Pancreas (tissue), 10 donors: ENCODE measurements at regions not wholly inside any gene's neighbourhood (a gene's known extent, or its start where the extent isn't known, plus 50 kb on each side); places are given as distances from the start of the nearest gene placed in this dataset.
"Not testable (repeated sequence)": the region's sequence is repeated elsewhere in the genome, so short reads cannot be mapped to it uniquely, and the experiment has no call there.

Experiments
- ATAC-seq, 4 donors: fragments of 200-7000 bp; cut with Tn5 transposase; one replicate each; pipeline versions ENCODE4 v1.8.0 to v1.9.1; 2020; ENCODE audit warnings: mild to moderate bottlenecking in 4 of 4, moderate library complexity in 4 of 4
- DNase-seq, 6 donors: peaks; one replicate each; pipeline ENCODE4 v3.0.0-alpha.2; 2020
- FAIRE-seq: peaks from 2 replicates; lab custom pipeline; 2012; peaks lifted over from hg19 to GRCh38; lab: Jason Lieb, UNC
- H3K27ac ChIP-seq, 4 donors: fragments of 200-600 bp; sonication (generic); 1 replicate in 3 of 4; 2 replicates in 1 of 4; pipeline versions ENCODE4 v1.5.0 to v1.8.0; 2020
- H3K27me3 ChIP-seq, 4 donors: fragments of 200-600 bp; one replicate each; pipeline ENCODE4 v1.8.0; 2021
- H3K36me3 ChIP-seq, 3 donors: fragments of 200-600 bp; sonication (generic) in 1 of 3; one replicate each; pipeline versions ENCODE4 v1.5.0 to v1.8.0; 2020 to 2021
- H3K4me1 ChIP-seq, 3 donors: fragments of 200-600 bp; one replicate each; pipeline ENCODE4 v1.8.0; 2021
- H3K4me3 ChIP-seq, 4 donors: fragments of 200-600 bp; sonication (generic) in 2 of 4; one replicate each; pipeline versions ENCODE4 v1.5.0 to v1.8.0; 2020 to 2021
- H3K9me3 ChIP-seq, 4 donors: fragments of 200-600 bp; one replicate each; pipeline ENCODE4 v1.8.0; 2021
- WGBS, 2 donors: extraction: QIAGEN DNeasy Blood & Tissue Kit; methylation state at CpG; one replicate each; pipeline ENCODE4 v1.1.7; 2013; 5-methylcytosine and 5-hydroxymethylcytosine counted together
- intact Hi-C, 3 donors: fragments of 100-400 bp; cut with DNase I; formaldehyde crosslinking; loops; one replicate each; pipeline versions ENCODE4 v1.11.1 to v1.14.2; 2022
- TF ChIP-seq, protein P1 (sequence below), 4 donors: fragments of 200-600 bp; sonication (generic) in 3 of 4; IDR thresholded peaks; one replicate each; pipeline versions ENCODE4 v1.5.0 to v1.8.0; 2021; ENCODE audit warnings: antibody characterized with exemption in 4 of 4
- donor health status: healthy with polysubstance abuse.
- donor health status: DM: no; HTN: no; CAD: no; lungs with moderate emphysema.
- donor health status: DM: no; HTN: no; CAD: no.
- donor health status: control.
- donor health status: control.
- donor health status: Bipolar disorder and iron deficiency.
- donor health status: DM: yes; HTN: yes; CAD: no.
- donor health status: DM: no; HTN: no; CAD: no.
- donor health status: DM: no; HTN: no; CAD: no.
- donor health status: DM: yes; HTN: yes; CAD: no.

DNA sequence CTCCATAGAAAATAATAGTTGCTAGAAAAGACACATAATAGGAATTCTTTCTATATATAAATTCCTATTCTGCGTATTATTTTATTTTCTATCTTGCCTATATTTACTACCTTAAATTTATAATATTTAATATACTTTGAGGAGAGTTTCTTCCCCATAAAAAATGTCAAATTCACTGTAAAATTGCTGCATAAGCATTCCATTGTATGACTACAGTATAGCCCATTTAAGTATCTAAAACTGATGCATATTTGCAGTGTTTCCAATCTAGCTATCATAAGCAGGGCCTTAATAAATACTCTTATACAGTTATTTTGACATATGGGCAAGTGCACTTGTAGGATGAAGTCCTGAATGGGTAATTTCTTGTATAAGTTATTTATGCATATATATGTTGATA is 1088.6 kb upstream of the EPHA6 start:
- ATAC-seq (no peak), DNase-seq (no peak), FAIRE-seq (no peak)
- H3K9me3 ChIP-seq = no peaks in the 10 kb centered on the region
- no peaks in the 10 kb centered on the region for H3K27me3 ChIP-seq
- TF ChIP-seq, protein P1, sequence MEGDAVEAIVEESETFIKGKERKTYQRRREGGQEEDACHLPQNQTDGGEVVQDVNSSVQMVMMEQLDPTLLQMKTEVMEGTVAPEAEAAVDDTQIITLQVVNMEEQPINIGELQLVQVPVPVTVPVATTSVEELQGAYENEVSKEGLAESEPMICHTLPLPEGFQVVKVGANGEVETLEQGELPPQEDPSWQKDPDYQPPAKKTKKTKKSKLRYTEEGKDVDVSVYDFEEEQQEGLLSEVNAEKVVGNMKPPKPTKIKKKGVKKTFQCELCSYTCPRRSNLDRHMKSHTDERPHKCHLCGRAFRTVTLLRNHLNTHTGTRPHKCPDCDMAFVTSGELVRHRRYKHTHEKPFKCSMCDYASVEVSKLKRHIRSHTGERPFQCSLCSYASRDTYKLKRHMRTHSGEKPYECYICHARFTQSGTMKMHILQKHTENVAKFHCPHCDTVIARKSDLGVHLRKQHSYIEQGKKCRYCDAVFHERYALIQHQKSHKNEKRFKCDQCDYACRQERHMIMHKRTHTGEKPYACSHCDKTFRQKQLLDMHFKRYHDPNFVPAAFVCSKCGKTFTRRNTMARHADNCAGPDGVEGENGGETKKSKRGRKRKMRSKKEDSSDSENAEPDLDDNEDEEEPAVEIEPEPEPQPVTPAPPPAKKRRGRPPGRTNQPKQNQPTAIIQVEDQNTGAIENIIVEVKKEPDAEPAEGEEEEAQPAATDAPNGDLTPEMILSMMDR (IDR thresholded peaks at IDR 0.05) = no peak
- H3K4me1 ChIP-seq = no peaks in the 10 kb centered on the region
- no peak overlapping the region for H3K27ac ChIP-seq
- no peaks in the 10 kb centered on the region for H3K36me3 ChIP-seq
- H3K4me3 ChIP-seq = no peak overlapping the region
- intact Hi-C loops = no loop called here
- WGBS, 2 donors = 88 to 98% methylated on average over 1 of the region's 1 CpG

DNA sequence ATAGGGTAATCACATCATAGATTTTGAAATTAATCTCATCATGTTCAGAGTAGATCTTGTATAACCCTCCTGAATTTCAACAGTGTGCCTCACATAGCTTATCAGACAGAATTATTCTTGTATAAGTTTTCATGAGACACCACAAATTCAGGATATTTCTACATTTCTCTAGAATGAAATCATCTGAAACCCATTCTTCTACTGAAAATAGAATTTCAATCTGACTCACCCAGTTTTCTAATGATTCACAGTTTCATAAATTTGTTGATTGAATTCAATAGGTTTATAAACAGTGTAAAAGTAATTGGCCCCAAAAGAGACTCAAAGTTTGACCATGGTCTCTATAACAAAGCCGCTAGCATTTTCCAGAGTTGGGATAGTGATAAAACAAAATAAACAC is 1082.6 kb upstream of the EPHA6 start:
- Histone ChIP-seq H3K36me3 (no peaks in the 10 kb centered on the region), H3K4me3 (no peak overlapping the region), H3K9me3 (no peaks in the 10 kb centered on the region), H3K27ac (no peak overlapping the region), H3K4me1 (no peaks in the 10 kb centered on the region), H3K27me3 (no peaks in the 10 kb centered on the region)
- WGBS, 2 donors = 87 to 94% methylated on average over 1 of the region's 1 CpG
- no peak for FAIRE-seq
- intact Hi-C loops = no loop called here
- TF ChIP-seq, protein P1 (IDR thresholded peaks at IDR 0.05) = no peak
- no peak for DNase-seq
- ATAC-seq = no peak

DNA sequence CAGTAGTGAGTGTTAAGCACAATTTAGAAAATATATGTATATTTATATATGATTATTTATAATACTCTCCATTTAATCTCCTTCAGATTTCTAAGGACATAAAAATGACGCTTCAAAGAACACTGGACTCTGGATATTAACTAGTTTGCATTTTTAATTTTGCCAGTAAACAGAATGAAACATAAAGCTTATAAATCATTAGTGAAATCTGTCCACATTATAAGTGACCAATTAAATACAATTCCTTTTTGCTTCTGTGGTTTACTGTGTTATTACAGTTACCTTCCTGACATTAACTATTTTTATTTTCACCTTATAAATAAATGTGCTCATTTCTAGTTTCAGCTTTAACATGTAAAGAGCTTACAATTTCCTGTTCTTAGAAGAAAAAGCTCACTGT is 1081.1 kb upstream of the EPHA6 start:
- 53 to 63% methylated on average over 1 of the region's 1 CpG for WGBS, 2 donors

DNA sequence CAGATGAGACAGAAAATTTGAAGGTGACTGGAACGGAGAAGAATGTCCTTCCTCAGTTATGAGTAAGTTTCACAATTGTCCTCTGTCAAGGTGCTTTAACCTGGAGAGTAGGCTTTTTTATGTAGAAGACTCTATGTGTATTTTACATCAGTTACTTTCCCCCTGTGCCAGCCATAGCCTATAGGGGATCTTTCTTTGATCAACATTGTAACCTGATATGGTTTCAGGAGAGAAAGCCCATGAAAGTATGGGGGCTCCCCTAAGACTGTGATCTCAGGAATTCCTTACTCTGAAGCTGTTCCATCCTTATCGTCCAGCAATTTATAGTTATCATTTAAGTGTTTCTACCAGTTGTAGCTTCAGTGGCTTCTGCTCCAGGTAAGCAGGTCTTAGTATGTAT is 1076.3 kb upstream of the EPHA6 start:
- ATAC-seq = no peak
- Histone ChIP-seq H3K4me1 (no peaks in the 10 kb centered on the region), H3K36me3 (no peaks in the 10 kb centered on the region), H3K27me3 (no peaks in the 10 kb centered on the region), H3K4me3 (no peak overlapping the region), H3K9me3 (no peaks in the 10 kb centered on the region), H3K27ac (no peak overlapping the region)
- no peak for FAIRE-seq
- no peak for DNase-seq
- WGBS, 2 donors = 71 to 75% methylated on average over 2 of the region's 2 CpGs
- TF ChIP-seq, protein P1 (IDR thresholded peaks at IDR 0.05) = no peak
- intact Hi-C loops = no loop called here

More for the DNA sequence above, 1081.1 kb upstream of the EPHA6 start:
- TF ChIP-seq, protein P1 (IDR thresholded peaks at IDR 0.05) = no peak
- H3K27me3 ChIP-seq = no peaks in the 10 kb centered on the region
- FAIRE-seq (peak; percentile 13), ATAC-seq (no peak), DNase-seq (no peak)
- intact Hi-C loops = no loop called here
- H3K36me3 ChIP-seq = no peaks in the 10 kb centered on the region
- H3K4me1 ChIP-seq = no peaks in the 10 kb centered on the region
- H3K9me3 ChIP-seq = no peaks in the 10 kb centered on the region
- H3K4me3 ChIP-seq = no peak overlapping the region
- no peak overlapping the region for H3K27ac ChIP-seq

DNA sequence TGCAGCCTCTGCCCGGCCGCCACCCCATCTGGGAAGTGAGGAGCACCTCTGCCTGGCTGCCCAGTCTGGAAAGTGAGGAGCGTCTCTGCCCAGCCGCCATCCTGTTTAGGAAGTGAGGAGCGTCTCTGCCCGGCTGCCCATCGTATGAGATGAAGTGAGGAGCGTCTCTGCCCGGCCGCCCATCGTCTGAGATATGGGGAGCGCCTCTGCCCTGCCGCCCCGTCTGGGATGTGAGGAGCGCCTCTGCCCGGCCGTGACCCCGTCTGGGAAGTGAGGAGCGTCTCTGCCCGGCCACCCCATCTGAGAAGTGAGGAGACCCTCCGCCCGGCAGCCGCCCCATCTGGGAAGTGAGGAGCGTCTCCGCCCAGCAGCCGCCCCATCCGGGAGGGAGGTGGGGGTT is 1069.5 kb upstream of the EPHA6 start:
- ATAC-seq, H3K27me3 ChIP-seq, H3K36me3 ChIP-seq, H3K27ac ChIP-seq, H3K4me1 ChIP-seq, H3K4me3 ChIP-seq, FAIRE-seq, H3K9me3 ChIP-seq, intact Hi-C loops: not testable (repeated sequence)
- 95 to 99% methylated on average over 12 to 27 of the region's 27 CpGs for WGBS, 2 donors
- DNase-seq = peak in 1 of 6 donors; percentile 57
